Esophagus squamous epithelium (tissue), 5 donors: ENCODE measurements at regions not wholly inside any gene's neighbourhood (a gene's known extent, or its start where the extent isn't known, plus 50 kb on each side); places are given as distances from the start of the nearest gene placed in this dataset.

Source experiments
- DNase-seq: peaks from one replicate; lab custom pipeline; 2025; lab: John Stamatoyannopoulos, UW
- H3K27ac ChIP-seq, 4 donors: fragments of 200-600 bp; sonication (generic); one replicate each; pipeline ENCODE4 v1.5.1; 2016 to 2019; ENCODE audit warnings: mild to moderate bottlenecking in 1 of 4
- H3K27me3 ChIP-seq, 4 donors: fragments of 200-600 bp; sonication (generic); 1 replicate in 3 of 4; 2 replicates in 1 of 4; pipeline versions ENCODE4 v1.5.1 to v1.6.0; 2017 to 2021; ENCODE audit warnings: antibody characterized with exemption in 1 of 4
- H3K36me3 ChIP-seq, 3 donors: fragments of 200-600 bp; sonication (generic); one replicate each; pipeline ENCODE4 v1.5.1; 2016 to 2019
- H3K4me1 ChIP-seq, 3 donors: fragments of 200-600 bp; sonication (generic); one replicate each; pipeline ENCODE4 v1.5.1; 2017 to 2019
- H3K4me3 ChIP-seq, 4 donors: fragments of 200-600 bp; sonication (generic); 1 replicate in 3 of 4; 2 replicates in 1 of 4; pipeline ENCODE4 v1.5.1; 2016 to 2019; ENCODE audit warnings: mild to moderate bottlenecking in 2 of 4, moderate library complexity in 1 of 4
- H3K9me3 ChIP-seq, 3 donors: fragments of 200-600 bp; sonication (generic); one replicate each; pipeline ENCODE4 v1.5.1; 2016 to 2019
- CTCF ChIP-seq, 6 experiments: fragments of 450-650 bp in 4 of 6; fragments of 200-600 bp in 2 of 6; sonication (generic) in 2 of 6; IDR thresholded peaks; one replicate each; pipeline ENCODE4 v1.5.1; 2016 to 2019; ENCODE audit warnings: antibody characterized with exemption in 6 of 6, mild to moderate bottlenecking in 4 of 6, moderate library complexity in 4 of 6
- POLR2A ChIP-seq, 4 donors: fragments of 450-650 bp; IDR thresholded peaks; one replicate each; pipeline ENCODE4 v1.6.1; 2017; ENCODE audit warnings: antibody characterized with exemption in 4 of 4, mild to moderate bottlenecking in 4 of 4, moderate library complexity in 3 of 4
- WGBS, 2 donors: methylation state at CpG; one replicate each; pipeline ENCODE4 v1.1.5; 2018; 5-methylcytosine and 5-hydroxymethylcytosine counted together
- intact Hi-C: fragments of 100-400 bp; cut with DNase I; formaldehyde crosslinking; loops from one replicate; pipeline ENCODE4 v1.15.0; 2022
- donor health status: DM: yes; HTN: yes; CAD: no.

DNA sequence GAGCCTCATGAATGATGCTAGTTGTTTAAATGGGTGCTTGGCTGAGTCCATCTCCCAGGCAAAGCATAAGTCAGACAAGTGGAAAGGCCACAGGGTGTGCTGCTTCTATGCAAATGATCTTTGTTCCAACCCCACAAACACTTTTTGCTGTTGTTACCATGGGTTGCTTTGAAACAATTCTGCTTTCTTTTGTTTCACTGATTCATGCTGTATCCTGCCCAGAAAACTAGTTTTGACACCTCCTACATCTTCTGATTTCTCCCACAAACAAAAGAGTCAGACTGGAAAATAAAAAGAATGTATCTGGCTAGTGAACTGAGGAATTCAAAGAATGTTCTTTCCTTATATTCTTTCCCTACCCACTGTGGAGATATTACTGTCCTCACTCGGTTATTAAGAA lies 298.6 kb downstream of the DIRAS2 start:
- 38 to 47% methylated on average over 1 of the region's 1 CpG for WGBS, 2 donors
- intact Hi-C loops = no loop called here

DNA sequence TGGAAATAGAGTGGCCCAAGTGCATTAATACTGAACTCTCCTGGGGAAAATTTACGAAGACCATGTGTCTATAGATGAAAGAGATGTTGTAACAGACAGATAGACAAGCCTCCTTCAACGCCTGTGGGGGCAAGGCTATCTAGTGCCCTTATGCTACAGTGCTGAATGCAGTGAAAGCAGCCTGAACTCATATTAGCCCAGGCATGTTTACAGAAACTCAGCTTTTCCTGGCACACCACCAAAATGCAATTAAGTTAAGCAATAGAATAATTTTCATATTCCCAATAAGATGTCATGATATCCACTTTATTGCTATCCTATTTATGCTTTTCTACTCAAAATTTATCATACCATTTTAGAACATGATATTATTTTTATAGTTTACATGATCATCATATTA lies 277.0 kb downstream of the DIRAS2 start:
- Histone ChIP-seq H3K27ac (no peak overlapping the region), H3K36me3 (no peaks in the 10 kb centered on the region), H3K27me3 (peaks cover 0 to 7% (median 0%) of the 10 kb centered on the region in 4 donors), H3K4me3 (no peak overlapping the region), H3K9me3 (no peaks in the 10 kb centered on the region), H3K4me1 (no peaks in the 10 kb centered on the region)
- intact Hi-C loops = no loop called here
- DNase-seq = no peak
- WGBS, 2 donors = 27 to 41% methylated on average over 2 of the region's 2 CpGs
- TF ChIP-seq POLR2A (IDR thresholded peaks at IDR 0.05) (no peak), CTCF (IDR thresholded peaks at IDR 0.05) (no peak)

More for the DNA sequence above, 298.6 kb downstream of the DIRAS2 start:
- Histone ChIP-seq H3K4me1 (peaks cover 0 to 5% (median 0%) of the 10 kb centered on the region in 3 donors), H3K27ac (no peak overlapping the region), H3K36me3 (no peaks in the 10 kb centered on the region), H3K9me3 (no peaks in the 10 kb centered on the region), H3K27me3 (peaks cover 0 to 6% (median 0%) of the 10 kb centered on the region in 4 donors), H3K4me3 (no peak overlapping the region)
- no peak for TF ChIP-seq POLR2A (IDR thresholded peaks at IDR 0.05)
- TF ChIP-seq CTCF (IDR thresholded peaks at IDR 0.05) = no peak
- no peak for DNase-seq

GRCh38 chr9:90368241-90368640 lies 274.4 kb downstream of the DIRAS2 start:
- intact Hi-C loops = no loop called here
- H3K36me3 ChIP-seq = no peaks in the 10 kb centered on the region
- peaks cover 0 to 7% (median 0%) of the 10 kb centered on the region in 4 donors for H3K27me3 ChIP-seq
- no peaks in the 10 kb centered on the region for H3K9me3 ChIP-seq
- DNase-seq = no peak
- H3K4me1 ChIP-seq = no peaks in the 10 kb centered on the region
- no peak for TF ChIP-seq CTCF (IDR thresholded peaks at IDR 0.05)
- TF ChIP-seq POLR2A (IDR thresholded peaks at IDR 0.05) = no peak
- no peak overlapping the region for H3K27ac ChIP-seq
- no peak overlapping the region for H3K4me3 ChIP-seq

GRCh38 chr9:90368928-90369327 lies 273.7 kb downstream of the DIRAS2 start:
- 87 to 90% methylated on average over 3 of the region's 4 CpGs for WGBS, 2 donors
- intact Hi-C loops = no loop called here
- H3K27ac ChIP-seq = no peak overlapping the region

DNA sequence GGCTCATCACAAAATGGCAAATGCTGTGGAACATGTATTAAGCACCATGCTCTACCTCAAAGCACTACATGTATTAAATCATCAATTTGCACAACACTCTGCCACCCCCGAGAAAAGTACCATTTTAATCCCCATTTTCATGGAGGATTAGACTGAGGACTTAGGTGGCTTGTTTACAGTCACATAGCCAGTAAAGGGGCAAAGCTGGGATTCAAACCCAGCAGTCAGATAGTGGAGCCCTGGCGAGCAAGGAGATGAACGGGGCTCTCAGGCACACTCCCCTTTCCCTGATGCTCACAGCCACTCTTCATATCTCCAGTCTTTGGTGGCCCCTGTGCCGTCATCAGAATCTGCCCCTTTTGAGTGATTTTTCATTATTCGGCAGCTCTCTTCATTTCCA lies 262.9 kb downstream of the DIRAS2 start:
- no peaks in the 10 kb centered on the region for H3K36me3 ChIP-seq
- H3K27me3 ChIP-seq = no peaks in the 10 kb centered on the region
- no peak overlapping the region for H3K27ac ChIP-seq
- no peaks in the 10 kb centered on the region for H3K9me3 ChIP-seq
- no peak overlapping the region for H3K4me3 ChIP-seq
- H3K4me1 ChIP-seq = no peaks in the 10 kb centered on the region
- WGBS, 2 donors = 62 to 85% methylated on average over 5 of the region's 5 CpGs
- intact Hi-C loops = no loop called here
- no peak for DNase-seq
- TF ChIP-seq POLR2A (IDR thresholded peaks at IDR 0.05) (no peak), CTCF (IDR thresholded peaks at IDR 0.05) (no peak)

More at GRCh38 chr9:90368928-90369327, 273.7 kb downstream of the DIRAS2 start:
- DNase-seq = no peak
- Histone ChIP-seq H3K36me3 (no peaks in the 10 kb centered on the region), H3K4me1 (no peaks in the 10 kb centered on the region), H3K27me3 (peaks cover 0 to 7% (median 0%) of the 10 kb centered on the region in 4 donors), H3K4me3 (no peak overlapping the region), H3K9me3 (no peaks in the 10 kb centered on the region)
- TF ChIP-seq POLR2A (IDR thresholded peaks at IDR 0.05) (no peak), CTCF (IDR thresholded peaks at IDR 0.05) (no peak)
